GM12892 (cell line): ENCODE measurements at regions not wholly inside any gene's neighbourhood (a gene's known extent, or its start where the extent isn't known, plus 50 kb on each side); places are given as distances from the start of the nearest gene placed in this dataset.

Source experiments
- POLR2A ChIP-seq: IDR thresholded peaks from 2 replicates; pipeline ENCODE4 v1.6.1; 2011; ENCODE audit warnings: low read depth, low read length, control low read depth
- POLR2AphosphoS5 ChIP-seq: IDR thresholded peaks from 2 replicates; pipeline ENCODE4 v1.6.1; 2011; ENCODE audit warnings: low read depth, low read length, control low read depth
- TAF1 ChIP-seq: IDR thresholded peaks from 2 replicates; pipeline ENCODE4 v1.6.1; 2011; ENCODE audit warnings: low read depth, mild to moderate bottlenecking, control low read depth, low read length, borderline replicate concordance

GRCh38 chr9:18281291-18281690 is 192.7 kb upstream of the ADAMTSL1 start:
- TF ChIP-seq POLR2A (no peak), POLR2AphosphoS5 (no peak), TAF1 (no peak)
